ENCODE measurements at regions not wholly inside any gene's neighbourhood (a gene's known extent, or its start where the extent isn't known, plus 50 kb on each side); places are given as distances from the start of the nearest gene placed in this dataset.

DNA sequence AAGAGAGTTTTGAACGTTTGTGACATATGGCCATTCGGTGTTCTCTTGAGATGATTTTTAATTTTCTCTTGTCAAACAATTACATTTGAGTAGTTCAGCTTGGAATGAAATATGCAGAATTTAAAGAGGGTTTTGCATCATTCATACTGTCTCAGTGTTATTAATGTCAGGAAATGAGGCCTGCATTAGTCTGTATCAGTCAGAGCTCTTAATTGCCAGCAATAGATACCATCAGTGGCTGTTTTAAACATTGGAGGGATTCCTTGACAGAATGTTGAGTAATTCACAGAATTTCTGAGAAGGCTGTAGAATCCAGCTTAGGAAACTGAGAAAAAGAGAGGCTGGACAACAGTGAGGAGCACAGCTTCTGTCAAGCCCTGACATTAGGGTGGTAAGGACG is 722.0 kb downstream of the NR2F2 start:
- ATAC-seq (ENCODE audit: low read depth) (no peak), DNase-seq (ENCODE audit: low spot score) (no peak)
- H3K36me3 ChIP-seq (ENCODE audit: low read depth): no peaks in the 10 kb centered on the region
- TF ChIP-seq, protein P1, sequence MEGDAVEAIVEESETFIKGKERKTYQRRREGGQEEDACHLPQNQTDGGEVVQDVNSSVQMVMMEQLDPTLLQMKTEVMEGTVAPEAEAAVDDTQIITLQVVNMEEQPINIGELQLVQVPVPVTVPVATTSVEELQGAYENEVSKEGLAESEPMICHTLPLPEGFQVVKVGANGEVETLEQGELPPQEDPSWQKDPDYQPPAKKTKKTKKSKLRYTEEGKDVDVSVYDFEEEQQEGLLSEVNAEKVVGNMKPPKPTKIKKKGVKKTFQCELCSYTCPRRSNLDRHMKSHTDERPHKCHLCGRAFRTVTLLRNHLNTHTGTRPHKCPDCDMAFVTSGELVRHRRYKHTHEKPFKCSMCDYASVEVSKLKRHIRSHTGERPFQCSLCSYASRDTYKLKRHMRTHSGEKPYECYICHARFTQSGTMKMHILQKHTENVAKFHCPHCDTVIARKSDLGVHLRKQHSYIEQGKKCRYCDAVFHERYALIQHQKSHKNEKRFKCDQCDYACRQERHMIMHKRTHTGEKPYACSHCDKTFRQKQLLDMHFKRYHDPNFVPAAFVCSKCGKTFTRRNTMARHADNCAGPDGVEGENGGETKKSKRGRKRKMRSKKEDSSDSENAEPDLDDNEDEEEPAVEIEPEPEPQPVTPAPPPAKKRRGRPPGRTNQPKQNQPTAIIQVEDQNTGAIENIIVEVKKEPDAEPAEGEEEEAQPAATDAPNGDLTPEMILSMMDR (IDR thresholded peaks at IDR 0.05; ENCODE audit: poor library complexity, severe bottlenecking): no peak
- no peak overlapping the region for H3K27ac ChIP-seq (ENCODE audit: poor library complexity, severe bottlenecking)
- H3K9me3 ChIP-seq (ENCODE audit: severe bottlenecking): no peaks in the 10 kb centered on the region
- no peaks in the 10 kb centered on the region for H3K27me3 ChIP-seq (ENCODE audit: insufficient read depth, poor library complexity, severe bottlenecking)
- no peaks in the 10 kb centered on the region for H3K4me1 ChIP-seq (ENCODE audit: insufficient read depth, poor library complexity, severe bottlenecking)
- H3K4me3 ChIP-seq (ENCODE audit: severe bottlenecking): no peak overlapping the region

DNA sequence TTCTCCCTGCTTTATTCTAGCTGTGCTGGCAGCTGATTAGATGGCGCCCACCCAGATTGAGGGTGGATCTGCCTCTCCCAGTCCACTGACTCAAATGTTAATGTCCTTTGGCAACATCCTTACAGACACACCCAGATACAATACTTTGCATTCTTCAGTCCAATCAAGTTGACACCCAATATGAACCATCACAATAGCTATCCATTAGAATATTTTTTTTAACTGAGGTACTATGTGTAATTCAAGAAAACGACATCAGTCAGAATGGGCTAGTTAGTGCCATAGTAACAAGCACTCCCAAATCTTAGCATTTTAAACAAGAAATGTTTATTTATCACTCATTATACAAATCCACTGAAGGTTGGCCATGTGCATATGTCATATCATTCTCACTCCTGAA is 723.1 kb downstream of the NR2F2 start:
- Histone ChIP-seq H3K4me3 (ENCODE audit: severe bottlenecking) (no peak overlapping the region), H3K27me3 (ENCODE audit: insufficient read depth, poor library complexity, severe bottlenecking) (no peaks in the 10 kb centered on the region), H3K9me3 (ENCODE audit: severe bottlenecking) (no peaks in the 10 kb centered on the region), H3K4me1 (ENCODE audit: insufficient read depth, poor library complexity, severe bottlenecking) (no peaks in the 10 kb centered on the region), H3K27ac (ENCODE audit: poor library complexity, severe bottlenecking) (no peak overlapping the region), H3K36me3 (ENCODE audit: low read depth) (no peaks in the 10 kb centered on the region)
- DNase-seq (ENCODE audit: low spot score) (no peak), ATAC-seq (ENCODE audit: low read depth) (no peak)
- TF ChIP-seq, protein P1 (IDR thresholded peaks at IDR 0.05; ENCODE audit: poor library complexity, severe bottlenecking): no peak

DNA sequence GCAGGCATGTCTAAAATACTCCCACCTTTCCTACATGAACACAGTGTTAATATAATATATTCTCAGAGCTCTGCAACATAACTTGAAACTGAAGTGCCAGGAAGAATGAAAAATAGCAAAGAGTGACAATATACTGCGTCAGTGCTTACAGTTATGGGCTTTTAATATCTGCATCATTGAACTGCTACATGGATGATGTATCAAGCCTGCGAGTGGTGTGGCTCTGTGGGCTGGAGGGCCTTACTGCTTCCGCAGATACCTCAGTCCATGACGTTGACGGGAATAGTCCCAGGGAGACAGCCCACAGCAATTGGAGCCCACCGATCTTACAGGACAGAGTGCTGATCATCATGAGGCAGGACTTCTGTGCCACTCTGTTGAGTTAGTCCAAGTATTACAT is 727.0 kb downstream of the NR2F2 start:
- ATAC-seq (ENCODE audit: low read depth): no peak
- TF ChIP-seq, protein P1 (IDR thresholded peaks at IDR 0.05; ENCODE audit: poor library complexity, severe bottlenecking): no peak
- no peak overlapping the region for H3K27ac ChIP-seq (ENCODE audit: poor library complexity, severe bottlenecking)

DNA sequence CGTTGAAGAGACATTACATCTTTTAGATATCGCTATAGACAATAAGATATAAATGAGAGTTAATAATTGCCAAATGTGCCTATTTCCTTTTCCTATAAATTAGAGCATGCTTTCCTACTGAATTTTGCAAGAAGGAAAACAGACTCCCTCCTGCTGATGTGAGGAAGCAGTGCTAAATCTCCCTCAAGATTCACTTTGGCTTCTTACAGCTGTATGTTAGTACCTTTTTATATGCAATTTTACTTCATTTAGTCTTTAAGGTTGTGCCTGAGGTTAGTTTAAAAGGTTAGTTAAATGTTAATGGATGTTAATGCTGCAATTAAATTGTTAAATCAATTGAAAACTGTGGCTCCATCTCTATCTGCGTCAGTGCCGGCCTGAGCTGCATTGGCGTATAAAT is 728.8 kb downstream of the NR2F2 start:
- no peaks in the 10 kb centered on the region for H3K9me3 ChIP-seq (ENCODE audit: severe bottlenecking)

More for the DNA sequence above, 727.0 kb downstream of the NR2F2 start:
- no peaks in the 10 kb centered on the region for H3K4me1 ChIP-seq (ENCODE audit: insufficient read depth, poor library complexity, severe bottlenecking)
- no peaks in the 10 kb centered on the region for H3K36me3 ChIP-seq (ENCODE audit: low read depth)
- no peak overlapping the region for H3K4me3 ChIP-seq (ENCODE audit: severe bottlenecking)
- H3K9me3 ChIP-seq (ENCODE audit: severe bottlenecking): no peaks in the 10 kb centered on the region
- DNase-seq (ENCODE audit: low spot score): no peak
- peaks cover 10% of the 10 kb centered on the region for H3K27me3 ChIP-seq (ENCODE audit: insufficient read depth, poor library complexity, severe bottlenecking)

DNA sequence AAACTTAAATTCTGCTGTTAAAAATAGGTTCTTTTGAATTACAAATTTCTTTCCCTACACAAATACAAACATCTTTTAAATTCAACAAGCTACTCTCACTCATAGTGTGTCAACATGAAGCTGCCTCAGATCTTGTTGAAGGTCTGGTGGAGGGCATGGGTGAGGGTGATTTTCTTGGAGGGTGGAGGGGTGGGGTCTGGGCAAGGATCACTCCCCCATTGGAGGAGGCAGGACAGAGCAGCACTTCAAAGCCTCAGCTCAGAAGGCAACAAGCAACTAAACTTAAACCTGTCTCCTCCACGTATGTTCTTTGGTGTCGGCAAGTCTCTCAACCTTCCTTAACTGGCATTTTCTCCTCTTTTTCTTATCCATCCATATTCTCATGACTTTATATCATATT is 730.9 kb downstream of the NR2F2 start:
- DNase-seq (ENCODE audit: low spot score): no peak
- Histone ChIP-seq H3K27me3 (ENCODE audit: insufficient read depth, poor library complexity, severe bottlenecking) (peaks cover 10% of the 10 kb centered on the region), H3K4me1 (ENCODE audit: insufficient read depth, poor library complexity, severe bottlenecking) (no peaks in the 10 kb centered on the region), H3K36me3 (ENCODE audit: low read depth) (no peaks in the 10 kb centered on the region), H3K27ac (ENCODE audit: poor library complexity, severe bottlenecking) (no peak overlapping the region), H3K9me3 (ENCODE audit: severe bottlenecking) (no peaks in the 10 kb centered on the region), H3K4me3 (ENCODE audit: severe bottlenecking) (no peak overlapping the region)
- ATAC-seq (ENCODE audit: low read depth): no peak
- TF ChIP-seq, protein P1 (IDR thresholded peaks at IDR 0.05; ENCODE audit: poor library complexity, severe bottlenecking): no peak

More for the DNA sequence above, 728.8 kb downstream of the NR2F2 start:
- Histone ChIP-seq H3K4me1 (ENCODE audit: insufficient read depth, poor library complexity, severe bottlenecking) (no peaks in the 10 kb centered on the region), H3K36me3 (ENCODE audit: low read depth) (no peaks in the 10 kb centered on the region), H3K27me3 (ENCODE audit: insufficient read depth, poor library complexity, severe bottlenecking) (peaks cover 10% of the 10 kb centered on the region), H3K4me3 (ENCODE audit: severe bottlenecking) (no peak overlapping the region), H3K27ac (ENCODE audit: poor library complexity, severe bottlenecking) (no peak overlapping the region)
- TF ChIP-seq, protein P1 (IDR thresholded peaks at IDR 0.05; ENCODE audit: poor library complexity, severe bottlenecking): no peak
- DNase-seq (ENCODE audit: low spot score) (no peak), ATAC-seq (ENCODE audit: low read depth) (no peak)
